Uterus (tissue), 3 donors: ENCODE measurements at regions not wholly inside any gene's neighbourhood (a gene's known extent, or its start where the extent isn't known, plus 50 kb on each side); places are given as distances from the start of the nearest gene placed in this dataset.

Experiments
- DNase-seq, 2 donors: peaks; one replicate each; pipeline ENCODE4 v3.0.0-alpha.2; 2019 to 2020
- H3K27ac ChIP-seq, 2 donors: fragments of 200-600 bp; sonication (generic); 1 replicate in 1 of 2; 2 replicates in 1 of 2; pipeline ENCODE4 v1.5.1; 2016 to 2018
- H3K27me3 ChIP-seq, 2 donors: fragments of 200-600 bp; sonication (generic); one replicate each; pipeline ENCODE4 v1.5.1; 2018 to 2019; ENCODE audit warnings: control low read depth in 1 of 2
- H3K36me3 ChIP-seq, 2 donors: fragments of 200-600 bp; sonication (generic); one replicate each; pipeline ENCODE4 v1.5.1; 2019; ENCODE audit warnings: control low read depth in 1 of 2
- H3K4me1 ChIP-seq, 2 donors: fragments of 200-600 bp; sonication (generic); one replicate each; pipeline ENCODE4 v1.5.1; 2018 to 2019; ENCODE audit warnings: control low read depth in 1 of 2
- H3K4me3 ChIP-seq, 2 donors: fragments of 200-600 bp; sonication (generic); 1 replicate in 1 of 2; 2 replicates in 1 of 2; pipeline ENCODE4 v1.5.1; 2018 to 2019; ENCODE audit warnings: mild to moderate bottlenecking in 1 of 2
- H3K9me3 ChIP-seq, 2 donors: fragments of 200-600 bp; sonication (generic); one replicate each; pipeline ENCODE4 v1.5.1; 2019; ENCODE audit warnings: control low read depth in 1 of 2
- POLR2A ChIP-seq, 2 donors: fragments of 450-650 bp; IDR thresholded peaks; one replicate each; pipeline ENCODE4 v1.6.1; 2016; ENCODE audit warnings: antibody characterized with exemption in 2 of 2, mild to moderate bottlenecking in 1 of 2, moderate library complexity in 1 of 2
- intact Hi-C: fragments of 100-400 bp; cut with DNase I; formaldehyde crosslinking; loops from one replicate; pipeline ENCODE4 v1.15.1; 2023; ENCODE audit warnings: low total_unique reads
- TF ChIP-seq, protein P1 (sequence below), 4 experiments: fragments of 200-600 bp in 2 of 4; fragments of 450-650 bp in 2 of 4; sonication (generic) in 2 of 4; IDR thresholded peaks; one replicate each; pipeline ENCODE4 v1.5.1; 2016 to 2019; ENCODE audit warnings: antibody characterized with exemption in 4 of 4, mild to moderate bottlenecking in 2 of 4, moderate library complexity in 1 of 4
- donor health status: DM: yes; HTN: yes; CAD: no.

DNA sequence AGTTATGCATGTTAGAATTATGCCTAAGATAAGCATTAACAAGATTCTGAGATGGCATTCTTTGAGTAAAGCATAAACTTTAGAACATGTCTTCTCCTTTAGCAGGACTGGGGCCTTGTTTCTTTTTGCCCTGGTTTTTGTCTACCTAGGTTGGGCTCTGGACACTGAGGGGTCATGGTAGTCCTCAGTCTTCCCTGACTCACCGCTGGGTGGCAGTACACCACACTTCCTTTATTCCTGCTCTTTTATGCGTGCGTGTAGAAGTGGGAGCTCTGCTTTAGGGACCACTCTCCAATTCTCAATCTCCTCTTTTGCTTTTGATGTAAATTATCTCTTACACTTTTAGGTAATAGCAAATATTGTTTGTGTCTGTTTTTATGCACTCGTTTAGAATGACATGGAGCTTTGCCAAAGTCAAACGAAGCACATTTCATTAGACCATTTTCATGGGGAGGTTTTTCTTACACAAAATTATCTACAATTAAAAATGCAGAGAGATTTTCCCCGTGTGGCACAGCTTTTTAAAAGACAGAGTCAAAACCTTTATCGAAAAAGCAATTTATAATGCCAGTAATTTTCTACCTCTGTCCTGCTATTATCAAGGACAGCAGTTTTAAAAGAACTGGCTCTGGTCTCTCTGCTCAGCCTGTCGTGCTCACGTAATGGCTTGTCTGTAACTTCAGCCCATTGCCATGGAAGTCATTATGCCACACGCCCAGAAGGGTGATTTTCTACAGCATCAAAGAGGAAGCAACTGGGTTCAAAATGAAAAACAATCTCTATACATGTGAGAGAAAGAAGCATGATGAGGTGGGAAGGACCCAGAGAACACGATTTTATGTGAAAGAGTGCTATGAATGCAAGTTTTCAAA lies 413.9 kb downstream of the COG6 start:
- peak; percentile 84 to 87 for DNase-seq
- no peak for TF ChIP-seq POLR2A (IDR thresholded peaks at IDR 0.05)
- TF ChIP-seq, protein P1, sequence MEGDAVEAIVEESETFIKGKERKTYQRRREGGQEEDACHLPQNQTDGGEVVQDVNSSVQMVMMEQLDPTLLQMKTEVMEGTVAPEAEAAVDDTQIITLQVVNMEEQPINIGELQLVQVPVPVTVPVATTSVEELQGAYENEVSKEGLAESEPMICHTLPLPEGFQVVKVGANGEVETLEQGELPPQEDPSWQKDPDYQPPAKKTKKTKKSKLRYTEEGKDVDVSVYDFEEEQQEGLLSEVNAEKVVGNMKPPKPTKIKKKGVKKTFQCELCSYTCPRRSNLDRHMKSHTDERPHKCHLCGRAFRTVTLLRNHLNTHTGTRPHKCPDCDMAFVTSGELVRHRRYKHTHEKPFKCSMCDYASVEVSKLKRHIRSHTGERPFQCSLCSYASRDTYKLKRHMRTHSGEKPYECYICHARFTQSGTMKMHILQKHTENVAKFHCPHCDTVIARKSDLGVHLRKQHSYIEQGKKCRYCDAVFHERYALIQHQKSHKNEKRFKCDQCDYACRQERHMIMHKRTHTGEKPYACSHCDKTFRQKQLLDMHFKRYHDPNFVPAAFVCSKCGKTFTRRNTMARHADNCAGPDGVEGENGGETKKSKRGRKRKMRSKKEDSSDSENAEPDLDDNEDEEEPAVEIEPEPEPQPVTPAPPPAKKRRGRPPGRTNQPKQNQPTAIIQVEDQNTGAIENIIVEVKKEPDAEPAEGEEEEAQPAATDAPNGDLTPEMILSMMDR (IDR thresholded peaks at IDR 0.05) = peak; percentile 78 to 87 (median 84)
- Histone ChIP-seq H3K27ac (peak overlapping the region; percentile 56 to 64), H3K4me1 (peaks cover 0 to 4% of the 10 kb centered on the region in 2 donors), H3K4me3 (no peak overlapping the region), H3K27me3 (no peaks in the 10 kb centered on the region), H3K36me3 (no peaks in the 10 kb centered on the region), H3K9me3 (no peaks in the 10 kb centered on the region)
- intact Hi-C loops = loop anchor here (5.0 kb wide), 1 partner anchor 608 kb away; no protein-coding TSS in a partner anchor

DNA sequence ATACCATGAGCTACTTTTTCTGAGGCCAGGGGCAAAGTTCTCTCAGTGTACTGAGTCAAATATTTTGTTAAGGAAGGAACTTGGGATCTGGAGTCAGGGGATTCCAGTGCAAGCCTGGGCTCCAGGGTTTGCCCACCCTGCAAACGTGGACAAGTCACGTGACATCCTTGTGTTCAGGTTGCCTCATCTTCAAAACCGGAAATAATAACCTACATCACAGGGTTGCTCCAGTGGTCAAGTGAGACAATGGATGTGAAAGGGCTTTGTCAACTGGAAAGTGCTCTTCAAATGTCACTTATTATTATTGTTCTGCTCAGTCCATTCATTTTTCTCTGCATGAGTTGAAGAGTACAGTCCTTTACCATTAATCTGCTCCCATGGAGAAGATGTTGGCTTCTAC lies 414.9 kb downstream of the COG6 start:
- Histone ChIP-seq H3K27me3 (no peaks in the 10 kb centered on the region), H3K27ac (peak overlapping the region; percentile 56 to 64), H3K9me3 (no peaks in the 10 kb centered on the region), H3K4me3 (no peak overlapping the region), H3K36me3 (no peaks in the 10 kb centered on the region), H3K4me1 (no peaks in the 10 kb centered on the region)
- DNase-seq = no peak
- TF ChIP-seq, protein P1 (IDR thresholded peaks at IDR 0.05) = no peak
- TF ChIP-seq POLR2A (IDR thresholded peaks at IDR 0.05) = no peak
- intact Hi-C loops = loop anchor here (5.0 kb wide), 1 partner anchor 607 kb away; no protein-coding TSS in a partner anchor

DNA sequence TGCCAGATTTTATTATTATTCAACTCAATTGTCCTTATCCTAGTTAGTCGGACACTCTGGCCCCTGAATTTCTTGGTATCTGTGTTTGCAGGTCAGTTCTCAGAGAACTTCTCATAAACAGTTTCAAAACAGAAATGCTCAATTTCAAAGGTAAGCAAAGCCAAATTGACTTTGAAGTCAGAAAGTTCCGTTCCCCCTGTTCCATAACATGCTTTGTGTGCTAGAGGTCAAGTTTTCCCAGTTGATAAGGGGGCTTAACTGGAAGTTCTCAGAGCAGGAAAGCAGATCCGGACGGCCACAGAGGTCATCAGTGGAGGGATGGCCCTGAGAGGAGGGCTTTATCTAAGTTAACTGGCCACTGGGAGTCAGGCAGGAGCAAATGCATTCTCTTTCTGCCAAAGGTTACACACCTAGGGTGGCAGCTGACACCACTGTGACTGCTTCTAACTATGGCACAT lies 417.2 kb downstream of the COG6 start:
- no peaks in the 10 kb centered on the region for H3K4me1 ChIP-seq
- no peak overlapping the region for H3K27ac ChIP-seq
- H3K4me3 ChIP-seq = no peak overlapping the region
- TF ChIP-seq POLR2A (IDR thresholded peaks at IDR 0.05) = no peak
- TF ChIP-seq, protein P1 (IDR thresholded peaks at IDR 0.05) = no peak
- intact Hi-C loops = loop anchor here (5.0 kb wide), 1 partner anchor 605 kb away; no protein-coding TSS in a partner anchor
- no peaks in the 10 kb centered on the region for H3K9me3 ChIP-seq
- no peak for DNase-seq
- no peaks in the 10 kb centered on the region for H3K27me3 ChIP-seq
- H3K36me3 ChIP-seq = no peaks in the 10 kb centered on the region

DNA sequence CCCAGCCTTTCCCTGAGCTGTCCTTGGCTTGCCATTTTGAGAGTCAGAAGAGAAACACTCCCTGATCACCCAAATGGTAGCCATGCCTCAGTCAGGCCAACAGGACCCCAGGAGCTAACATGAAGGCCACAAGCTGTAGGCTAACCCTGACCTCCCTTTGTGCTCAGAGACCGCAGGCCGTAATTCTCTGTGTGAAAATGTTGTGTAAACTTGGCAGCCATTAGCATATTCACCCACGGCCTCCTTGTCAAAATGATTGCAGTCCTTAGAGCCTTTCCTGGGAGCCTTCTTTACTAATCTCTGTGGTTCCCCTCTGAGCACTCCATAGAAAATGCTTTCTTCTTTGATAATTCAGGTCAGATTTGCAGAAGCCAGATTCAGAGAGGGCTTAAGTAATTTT lies 418.9 kb downstream of the COG6 start:
- Histone ChIP-seq H3K27ac (peak overlapping the region; percentile 4 to 55), H3K4me1 (no peaks in the 10 kb centered on the region), H3K4me3 (no peak overlapping the region), H3K36me3 (no peaks in the 10 kb centered on the region), H3K27me3 (no peaks in the 10 kb centered on the region), H3K9me3 (no peaks in the 10 kb centered on the region)
- TF ChIP-seq, protein P1 (IDR thresholded peaks at IDR 0.05) = no peak
- no peak for TF ChIP-seq POLR2A (IDR thresholded peaks at IDR 0.05)
- intact Hi-C loops = loop anchor here (5.0 kb wide), 1 partner anchor 603 kb away; no protein-coding TSS in a partner anchor
- peak in 1 of 2 donors; percentile 37 for DNase-seq

DNA sequence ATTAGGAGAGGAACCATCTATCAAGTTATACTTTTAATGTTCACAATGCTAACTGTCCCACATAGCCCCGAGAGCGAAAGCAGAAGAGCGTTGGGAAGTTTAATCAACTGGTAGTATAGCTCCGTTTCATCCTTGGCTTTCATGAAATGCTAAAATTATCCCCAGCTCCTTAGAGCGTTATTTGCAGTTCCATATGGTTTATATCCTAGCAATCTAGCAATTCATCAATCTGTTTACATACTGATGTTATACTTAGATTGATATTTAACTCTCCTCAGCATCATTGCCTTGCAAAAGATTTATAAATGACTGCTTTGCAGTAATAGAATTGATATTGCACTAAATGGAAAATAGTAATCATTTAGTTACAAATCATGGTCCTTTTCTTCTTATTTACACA lies 419.8 kb downstream of the COG6 start:
- Histone ChIP-seq H3K4me1 (no peaks in the 10 kb centered on the region), H3K9me3 (no peaks in the 10 kb centered on the region), H3K36me3 (no peaks in the 10 kb centered on the region), H3K27ac (peak overlapping the region in 1 of 2 donors; percentile 55), H3K27me3 (no peaks in the 10 kb centered on the region), H3K4me3 (no peak overlapping the region)
- intact Hi-C loops = no loop called here
- TF ChIP-seq POLR2A (IDR thresholded peaks at IDR 0.05) = no peak
- TF ChIP-seq, protein P1 (IDR thresholded peaks at IDR 0.05) = no peak
- DNase-seq = no peak
